ENCODE measurements at regions not wholly inside any gene's neighbourhood (a gene's known extent, or its start where the extent isn't known, plus 50 kb on each side); places are given as distances from the start of the nearest gene placed in this dataset.

DNA sequence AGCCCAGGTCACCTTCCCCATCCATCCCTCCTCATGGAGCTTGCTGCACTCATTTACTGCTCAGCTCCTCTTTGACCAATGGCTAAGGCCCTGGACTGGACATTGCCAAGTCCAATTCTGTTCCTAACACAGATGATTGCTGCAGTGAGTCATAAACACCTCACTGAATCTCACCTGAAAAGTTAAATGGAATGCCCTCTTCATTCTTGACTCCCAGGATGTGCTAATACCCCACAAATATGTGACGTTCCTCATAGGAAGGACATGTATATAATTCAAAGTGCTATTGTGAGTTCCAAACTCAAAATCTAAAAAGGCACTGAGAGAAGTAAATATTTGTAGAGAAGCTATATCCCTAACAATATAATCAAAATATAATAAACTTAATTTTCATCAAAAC is 73.5 kb upstream of the DLX6 start:
- no peak for DNase-seq

- DNase-seq = no peak
Observed at GRCh38 chr7:96933067-96933645, 72.2 kb upstream of the DLX6 start.

- no peak for DNase-seq
Observed at GRCh38 chr7:96936621-96937020, 68.7 kb upstream of the DLX6 start.

- no peak for DNase-seq
Observed at GRCh38 chr7:96942112-96942511, 63.2 kb upstream of the DLX6 start.

DNA sequence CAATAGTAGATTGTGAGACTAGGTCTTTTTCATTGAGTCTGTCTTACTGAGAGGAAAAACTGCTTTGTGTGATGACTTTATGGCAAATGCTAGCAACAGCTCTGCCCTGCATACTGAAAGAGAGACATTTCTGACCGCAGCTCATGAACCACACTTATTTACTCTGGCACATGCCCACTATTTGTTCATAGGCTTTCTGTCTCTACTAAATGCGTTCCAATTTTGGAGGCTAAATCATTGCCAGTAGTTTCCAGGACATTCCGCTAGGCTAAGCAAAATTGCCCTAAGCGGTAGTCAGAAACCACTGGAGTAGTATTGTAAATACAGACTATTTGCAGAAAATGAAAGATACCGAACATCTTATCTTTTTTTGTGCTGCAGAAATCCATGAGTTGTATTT is 55.6 kb upstream of the DLX6 start:
- peak; percentile 3 for DNase-seq

DNA sequence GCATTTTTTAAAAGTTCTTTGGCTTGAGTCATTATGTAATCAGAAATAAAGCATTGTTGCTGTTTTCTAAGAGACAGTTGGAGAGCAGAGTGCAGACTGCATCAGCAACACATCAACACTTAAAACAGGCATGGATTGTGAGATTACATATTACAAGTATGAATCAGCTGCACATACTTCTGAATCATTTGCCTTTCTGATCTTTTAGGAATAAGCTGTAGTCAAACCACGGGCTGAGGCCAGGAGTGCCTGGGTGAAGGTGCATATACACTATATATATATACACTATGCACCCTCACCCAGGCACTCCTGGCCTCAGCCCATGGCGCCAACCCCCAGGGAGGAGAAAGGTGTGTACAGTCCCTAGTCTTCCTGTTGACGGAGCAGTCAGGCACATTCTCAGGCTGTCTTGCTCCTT is 52.4 kb upstream of the DLX6 start:
- no peak for DNase-seq

DNA sequence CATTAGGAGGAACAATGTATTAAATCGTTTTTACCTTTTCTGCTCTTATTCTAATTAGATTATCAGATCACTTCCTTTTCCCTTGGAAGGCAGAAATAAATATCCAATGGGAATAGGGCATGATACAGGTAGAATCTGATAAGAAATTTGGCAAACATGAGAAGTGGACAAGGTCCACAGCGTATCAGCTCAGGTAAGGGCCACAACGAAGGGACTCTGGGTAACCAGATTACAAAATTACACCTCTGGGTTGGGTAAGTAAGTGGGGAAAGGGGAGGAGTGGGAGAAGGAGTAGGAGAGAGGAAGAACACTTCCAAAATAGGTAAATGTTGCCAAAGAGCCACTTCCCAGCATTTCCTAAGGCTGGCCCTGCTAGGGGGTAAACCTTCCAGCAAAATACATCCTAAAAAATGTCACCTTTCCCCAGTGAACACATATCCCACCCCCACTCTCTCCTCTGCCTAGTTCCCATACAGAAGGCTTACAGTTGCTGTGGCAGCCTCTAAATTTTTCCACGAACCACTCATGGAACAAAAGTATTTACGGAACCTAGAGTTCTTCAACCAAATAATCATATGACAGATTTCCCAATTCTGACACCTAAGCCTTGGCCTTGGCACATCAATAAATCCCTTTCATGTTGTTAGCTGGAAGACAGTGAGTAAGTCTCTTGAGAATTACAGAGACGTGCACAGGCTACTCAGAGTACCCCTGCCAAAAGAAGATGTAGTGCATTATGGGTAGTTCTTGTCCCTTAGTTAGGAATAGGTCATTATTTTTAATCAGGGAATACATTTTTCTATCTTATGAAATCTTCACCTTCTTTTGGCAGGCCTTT is 51.5 kb upstream of the DLX6 start:
- no peak for DNase-seq
